GM12878 (cell line): ENCODE measurements at regions not wholly inside any gene's neighbourhood (a gene's known extent, or its start where the extent isn't known, plus 50 kb on each side); places are given as distances from the start of the nearest gene placed in this dataset.

ENCODE experiments used
- CHD4 ChIP-seq: fragments of 200-600 bp; sonication (generic); IDR thresholded peaks from 2 replicates; pipeline ENCODE4 v1.6.1; 2016; ENCODE audit warnings: mild to moderate bottlenecking
- CTCF ChIP-seq, 3 experiments: IDR thresholded peaks in 2 of 3; conservative IDR thresholded peaks in 1 of 3; 2 replicates each; pipeline ENCODE4 v1.5.1; 2011; ENCODE audit warnings: low read depth in 3 of 3, low read length in 3 of 3, mild to moderate bottlenecking in 3 of 3, control low read depth in 2 of 3, moderate library complexity in 2 of 3, inconsistent platforms in 1 of 3, mixed read lengths in 1 of 3; ENCODE audit not compliant: control insufficient read depth in 2 of 3, insufficient read depth in 1 of 3; ENCODE audit errors: extremely low read depth in 1 of 3
- GABPA ChIP-seq: IDR thresholded peaks from 2 replicates; pipeline ENCODE4 v1.6.1; 2014; ENCODE audit warnings: antibody characterized with exemption, low read depth, mild to moderate bottlenecking, inconsistent platforms
- HDAC6 ChIP-seq: fragments of 200-600 bp; sonication (generic); IDR thresholded peaks from one replicate; pipeline ENCODE4 v1.8.0; 2017; ENCODE audit warnings: antibody characterized with exemption; ENCODE audit not compliant: unreplicated experiment
- KDM1A ChIP-seq: fragments of 200-600 bp; sonication (generic); IDR thresholded peaks from 2 replicates; pipeline ENCODE4 v1.6.1; 2016; ENCODE audit warnings: borderline replicate concordance
- KLF5 ChIP-seq: fragments of 450-650 bp; IDR thresholded peaks from 2 replicates; pipeline ENCODE4 v1.6.1; 2014; ENCODE audit warnings: mild to moderate bottlenecking; ENCODE audit not compliant: partially characterized antibody
- LARP7 ChIP-seq: fragments of 450-650 bp; IDR thresholded peaks from 2 replicates; pipeline ENCODE4 v1.6.1; 2017; ENCODE audit warnings: mild to moderate bottlenecking
- NBN ChIP-seq: fragments of 450-650 bp; IDR thresholded peaks from 2 replicates; pipeline ENCODE4 v1.6.1; 2016
- POLR2A ChIP-seq: IDR thresholded peaks from 2 replicates; pipeline ENCODE4 v1.6.1; 2011; ENCODE audit warnings: low read depth, mild to moderate bottlenecking, low read length
- RB1 ChIP-seq: fragments of 450-650 bp; formaldehyde crosslinking; IDR thresholded peaks from 2 replicates; pipeline ENCODE4 v1.6.1; 2017; ENCODE audit warnings: mild to moderate bottlenecking, borderline replicate concordance
- SIN3A ChIP-seq: IDR thresholded peaks from 2 replicates; pipeline ENCODE4 v1.6.1; 2012; ENCODE audit warnings: low read depth, low read length, improper control_type of control experiment
- YBX1 ChIP-seq: fragments of 450-650 bp; IDR thresholded peaks from 2 replicates; pipeline ENCODE4 v1.6.1; 2016; ENCODE audit warnings: antibody characterized with exemption
- ZSCAN29 ChIP-seq: fragments of 450-650 bp; IDR thresholded peaks from 2 replicates; pipeline ENCODE4 v1.6.1; 2017; ENCODE audit warnings: mild to moderate bottlenecking, moderate library complexity

- TF ChIP-seq KLF5 (no peak), NBN (no peak), CTCF (IDR thresholded peaks at IDR 0.05 in 2 of 3, conservative IDR thresholded peaks at IDR 0.05 in 1 of 3; ENCODE audit: control insufficient read depth in 2 of 3, extremely low read depth in 1 of 3, insufficient read depth in 1 of 3, low read depth in 3 of 3, low read length in 3 of 3) (no peak), HDAC6 (no peak), YBX1 (no peak), CHD4 (no peak), POLR2A (no peak), RB1 (no peak), GABPA (no peak), SIN3A (no peak), ZSCAN29 (no peak), LARP7 (no peak), KDM1A (no peak)
Observed at GRCh38 chr16:66203476-66203875, 163.0 kb upstream of the CDH5 start.
